HUES48 (cell line): ENCODE measurements at regions not wholly inside any gene's neighbourhood (a gene's known extent, or its start where the extent isn't known, plus 50 kb on each side); places are given as distances from the start of the nearest gene placed in this dataset.

Experiments
- H3K27ac ChIP-seq: one replicate; pipeline ENCODE4 v1.7.0; 2013; ENCODE audit warnings: low read depth, low read length, inconsistent platforms
- H3K27me3 ChIP-seq: 2 replicates; pipeline ENCODE4 v1.6.1; 2013; ENCODE audit warnings: mild to moderate bottlenecking, low read length; ENCODE audit not compliant: control insufficient read depth, insufficient read depth
- H3K36me3 ChIP-seq: 2 replicates; pipeline ENCODE4 v1.6.1; 2013; ENCODE audit warnings: low read length; ENCODE audit not compliant: control insufficient read depth, insufficient read depth
- H3K4me1 ChIP-seq: 2 replicates; pipeline ENCODE4 v1.6.1; 2013; ENCODE audit warnings: mild to moderate bottlenecking, low read length; ENCODE audit not compliant: control insufficient read depth, insufficient read depth
- H3K4me3 ChIP-seq: 2 replicates; pipeline ENCODE4 v1.5.1; 2013; ENCODE audit warnings: mild to moderate bottlenecking, low read depth, low read length
- H3K9ac ChIP-seq: 2 replicates; pipeline ENCODE4 v1.6.1; 2013; ENCODE audit warnings: mild to moderate bottlenecking, low read depth, low read length, moderate library complexity
- H3K9me3 ChIP-seq: 2 replicates; pipeline ENCODE4 v1.6.1; 2013; ENCODE audit warnings: low read length; ENCODE audit not compliant: control insufficient read depth, insufficient read depth

GRCh38 chr18:41135146-41135545 is 819.9 kb upstream of the PIK3C3 start:
- H3K4me3 ChIP-seq = no peak overlapping the region
- no peaks in the 10 kb centered on the region for H3K36me3 ChIP-seq
- H3K9ac ChIP-seq = no peak overlapping the region
- no peak overlapping the region for H3K27ac ChIP-seq
- no peaks in the 10 kb centered on the region for H3K4me1 ChIP-seq
- H3K9me3 ChIP-seq = no peaks in the 10 kb centered on the region
- H3K27me3 ChIP-seq = no peaks in the 10 kb centered on the region

- Histone ChIP-seq H3K9me3 (no peaks in the 10 kb centered on the region), H3K27ac (no peak overlapping the region), H3K27me3 (no peaks in the 10 kb centered on the region), H3K36me3 (no peaks in the 10 kb centered on the region), H3K4me3 (no peak overlapping the region), H3K9ac (no peak overlapping the region), H3K4me1 (no peaks in the 10 kb centered on the region)
Measured at GRCh38 chr18:41134426-41134825, 820.6 kb upstream of the PIK3C3 start.

- H3K9ac ChIP-seq = no peak overlapping the region
- H3K4me1 ChIP-seq = no peaks in the 10 kb centered on the region
- no peak overlapping the region for H3K4me3 ChIP-seq
- H3K27ac ChIP-seq = no peak overlapping the region
- no peaks in the 10 kb centered on the region for H3K27me3 ChIP-seq
- no peaks in the 10 kb centered on the region for H3K9me3 ChIP-seq
- no peaks in the 10 kb centered on the region for H3K36me3 ChIP-seq
Measured at GRCh38 chr18:41131050-41131449, 824.0 kb upstream of the PIK3C3 start.

GRCh38 chr18:41128545-41128944 is 826.5 kb upstream of the PIK3C3 start:
- H3K27ac ChIP-seq = no peak overlapping the region
- H3K4me3 ChIP-seq = no peak overlapping the region
- no peaks in the 10 kb centered on the region for H3K36me3 ChIP-seq
- no peak overlapping the region for H3K9ac ChIP-seq
- H3K4me1 ChIP-seq = no peaks in the 10 kb centered on the region
- H3K27me3 ChIP-seq = no peaks in the 10 kb centered on the region
- H3K9me3 ChIP-seq = no peaks in the 10 kb centered on the region

- Histone ChIP-seq H3K36me3 (no peaks in the 10 kb centered on the region), H3K4me3 (no peak overlapping the region), H3K9me3 (no peaks in the 10 kb centered on the region), H3K27me3 (no peaks in the 10 kb centered on the region), H3K9ac (no peak overlapping the region), H3K4me1 (no peaks in the 10 kb centered on the region), H3K27ac (no peak overlapping the region)
Measured at GRCh38 chr18:41128126-41128525, 826.9 kb upstream of the PIK3C3 start.

GRCh38 chr18:41126541-41127235 is 828.3 kb upstream of the PIK3C3 start:
- Histone ChIP-seq H3K27ac (no peak overlapping the region), H3K9ac (no peak overlapping the region), H3K4me3 (no peak overlapping the region), H3K27me3 (no peaks in the 10 kb centered on the region), H3K4me1 (no peaks in the 10 kb centered on the region), H3K36me3 (no peaks in the 10 kb centered on the region), H3K9me3 (no peaks in the 10 kb centered on the region)

GRCh38 chr18:41121116-41121826 is 833.8 kb upstream of the PIK3C3 start:
- H3K9ac ChIP-seq = no peak overlapping the region
- no peaks in the 10 kb centered on the region for H3K4me1 ChIP-seq
- no peaks in the 10 kb centered on the region for H3K36me3 ChIP-seq
- no peaks in the 10 kb centered on the region for H3K9me3 ChIP-seq
- H3K27me3 ChIP-seq = no peaks in the 10 kb centered on the region
- H3K4me3 ChIP-seq = no peak overlapping the region
- no peak overlapping the region for H3K27ac ChIP-seq

GRCh38 chr18:41119031-41119430 is 836.0 kb upstream of the PIK3C3 start:
- Histone ChIP-seq H3K4me1 (no peaks in the 10 kb centered on the region), H3K9me3 (no peaks in the 10 kb centered on the region), H3K36me3 (no peaks in the 10 kb centered on the region), H3K9ac (no peak overlapping the region), H3K27ac (no peak overlapping the region), H3K4me3 (no peak overlapping the region), H3K27me3 (no peaks in the 10 kb centered on the region)

GRCh38 chr18:41113885-41114482 is 841.0 kb upstream of the PIK3C3 start:
- no peaks in the 10 kb centered on the region for H3K4me1 ChIP-seq
- H3K27ac ChIP-seq = no peak overlapping the region
- no peaks in the 10 kb centered on the region for H3K9me3 ChIP-seq
- no peak overlapping the region for H3K4me3 ChIP-seq
- H3K27me3 ChIP-seq = no peaks in the 10 kb centered on the region
- no peaks in the 10 kb centered on the region for H3K36me3 ChIP-seq
- H3K9ac ChIP-seq = no peak overlapping the region

GRCh38 chr18:41099451-41099850 is 855.6 kb upstream of the PIK3C3 start:
- H3K4me3 ChIP-seq = no peak overlapping the region
- no peaks in the 10 kb centered on the region for H3K4me1 ChIP-seq
- H3K27ac ChIP-seq = no peak overlapping the region
- H3K36me3 ChIP-seq = no peaks in the 10 kb centered on the region
- H3K9me3 ChIP-seq = peaks cover 4% of the 10 kb centered on the region
- no peak overlapping the region for H3K9ac ChIP-seq
- H3K27me3 ChIP-seq = no peaks in the 10 kb centered on the region

GRCh38 chr18:41096504-41096903 is 858.5 kb upstream of the PIK3C3 start:
- Histone ChIP-seq H3K4me3 (no peak overlapping the region), H3K36me3 (no peaks in the 10 kb centered on the region), H3K27me3 (no peaks in the 10 kb centered on the region), H3K9me3 (no peaks in the 10 kb centered on the region), H3K27ac (no peak overlapping the region), H3K4me1 (no peaks in the 10 kb centered on the region), H3K9ac (no peak overlapping the region)
